Caco-2 (cell line): ENCODE measurements at regions not wholly inside any gene's neighbourhood (a gene's known extent, or its start where the extent isn't known, plus 50 kb on each side); places are given as distances from the start of the nearest gene placed in this dataset.

Experiments used
- BruUV-seq: library from RNA; stranded (reverse); fragments of 400-500 nt; replicated peaks from 2 replicates; lab custom pipeline; 2021; lab: Mats Ljungman, UMichigan
- CTCF ChIA-PET: fragments of 300-600 bp; sonication (Branson Sonifier 250); formaldehyde crosslinking; loops from one replicate; lab custom pipeline; 2022; ENCODE audit warnings: antibody characterized with exemption; lab: Charles Lee
- POLR2A ChIA-PET: fragments of 300-600 bp; sonication (Branson Sonifier 250); formaldehyde crosslinking; loops from one replicate; lab custom pipeline; 2022; ENCODE audit warnings: antibody characterized with exemption; lab: Charles Lee
- DNase-seq, 2 experiments: peaks; one replicate each; pipeline versions ENCODE4 v3.0.0 to v3.0.0-alpha.2; 2020 to 2022
- H3K27me3 ChIP-seq: replicated peaks from 2 replicates; pipeline ENCODE4 v1.6.0; 2011; ENCODE audit warnings: low read length; ENCODE audit not compliant: control insufficient read depth, insufficient read depth
- H3K36me3 ChIP-seq: 2 replicates; pipeline ENCODE4 v1.5.1; 2011; ENCODE audit warnings: low read length; ENCODE audit not compliant: control insufficient read depth, insufficient read depth
- H3K4me1 ChIP-seq: fragments of 250-450 bp; sonication (Bioruptor Pico); 2 replicates; pipeline ENCODE4 v1.5.1; 2020; ENCODE audit warnings: mild to moderate bottlenecking
- H3K4me3 ChIP-seq: 2 replicates; pipeline ENCODE4 v1.5.1; 2011; ENCODE audit warnings: low read depth, mild to moderate bottlenecking, control low read depth, low read length
- H3K9me3 ChIP-seq: fragments of 250-450 bp; sonication (Bioruptor Pico); 2 replicates; pipeline ENCODE4 v1.5.1; 2020; ENCODE audit warnings: mild to moderate bottlenecking, moderate library complexity
- H3K27ac Mint-ChIP-seq: one replicate; pipeline ENCODE4 v1.8.0; 2022; ENCODE audit warnings: mixed read lengths; ENCODE audit not compliant: unreplicated experiment
- H3K27me3 Mint-ChIP-seq: one replicate; pipeline ENCODE4 v1.8.0; 2022; ENCODE audit warnings: mixed read lengths; ENCODE audit not compliant: insufficient read depth, unreplicated experiment
- H3K36me3 Mint-ChIP-seq: one replicate; pipeline ENCODE4 v1.8.0; 2022; ENCODE audit warnings: mild to moderate bottlenecking, mixed read lengths; ENCODE audit not compliant: insufficient read depth, unreplicated experiment
- H3K4me1 Mint-ChIP-seq: one replicate; pipeline ENCODE4 v1.8.0; 2022; ENCODE audit warnings: low read depth, mixed read lengths; ENCODE audit not compliant: unreplicated experiment
- H3K4me3 Mint-ChIP-seq: one replicate; pipeline ENCODE4 v1.8.0; 2022; ENCODE audit warnings: mild to moderate bottlenecking, moderate library complexity, mixed read lengths; ENCODE audit not compliant: unreplicated experiment
- H3K9me3 Mint-ChIP-seq: one replicate; pipeline ENCODE4 v1.8.0; 2022; ENCODE audit warnings: mixed read lengths; ENCODE audit not compliant: unreplicated experiment
- CTCF ChIP-seq, 2 experiments: fragments of 200-600 bp in 1 of 2; IDR thresholded peaks; 1 replicate in 1 of 2; 2 replicates in 1 of 2; pipeline versions ENCODE4 v1.5.1 to v1.8.0; 2011 to 2022; ENCODE audit warnings: antibody characterized with exemption in 1 of 2, control low read depth in 1 of 2, inconsistent platforms in 1 of 2, low read depth in 1 of 2, low read length in 1 of 2, mild to moderate bottlenecking in 1 of 2, moderate library complexity in 1 of 2; ENCODE audit not compliant: insufficient read depth in 1 of 2, severe bottlenecking in 1 of 2, unreplicated experiment in 1 of 2
- intact Hi-C: fragments of 100-400 bp; cut with micrococcal nuclease; formaldehyde crosslinking; loops from one replicate; pipeline ENCODE4 v1.10.0; 2022; ENCODE audit not compliant: unreplicated experiment

- Mint-ChIP-seq H3K9me3 (peaks cover 5% of the 10 kb centered on the region), H3K27ac (no peak overlapping the region), H3K36me3 (no peaks in the 10 kb centered on the region), H3K4me1 (peaks cover 24% of the 10 kb centered on the region), H3K27me3 (no peaks in the 10 kb centered on the region), H3K4me3 (no peak overlapping the region)
- no peak for DNase-seq
- TF ChIP-seq CTCF (IDR thresholded peaks at IDR 0.05; ENCODE audit: insufficient read depth in 1 of 2, low read depth in 1 of 2, low read length in 1 of 2, severe bottlenecking in 1 of 2, unreplicated experiment in 1 of 2): no peak
- H3K4me1 ChIP-seq: peaks cover 32% of the 10 kb centered on the region
- intact Hi-C loops: no loop called here
- no peaks in the 10 kb centered on the region for H3K36me3 ChIP-seq
- no peaks in the 10 kb centered on the region for H3K9me3 ChIP-seq
- no TSS peak for BruUV-seq
- H3K4me3 ChIP-seq: no peak overlapping the region
- no peaks in the 10 kb centered on the region for H3K27me3 ChIP-seq
- ChIA-PET CTCF (no interaction called here), POLR2A (no interaction called here)
Observed at GRCh38 chr12:63013302-63013701, 78.4 kb upstream of the PPM1H start.

GRCh38 chr12:63010698-63011097, 75.7 kb upstream of the PPM1H start:
- H3K27ac Mint-ChIP-seq: no peak overlapping the region
- no peaks in the 10 kb centered on the region for H3K36me3 ChIP-seq
- H3K4me3 ChIP-seq: no peak overlapping the region
- intact Hi-C loops: no loop called here
- peaks cover 58% of the 10 kb centered on the region for H3K4me1 ChIP-seq
- no peak overlapping the region for H3K4me3 Mint-ChIP-seq
- no peak for DNase-seq
- peaks cover 12% of the 10 kb centered on the region for H3K9me3 Mint-ChIP-seq
- no TSS peak for BruUV-seq
- H3K36me3 Mint-ChIP-seq: no peaks in the 10 kb centered on the region
- ChIA-PET POLR2A (no interaction called here), CTCF (no interaction called here)
- no peak for TF ChIP-seq CTCF (IDR thresholded peaks at IDR 0.05; ENCODE audit: insufficient read depth in 1 of 2, low read depth in 1 of 2, low read length in 1 of 2, severe bottlenecking in 1 of 2, unreplicated experiment in 1 of 2)
- H3K9me3 ChIP-seq: no peaks in the 10 kb centered on the region; the same call in 1 of the 2 replicates
- no peaks in the 10 kb centered on the region for H3K27me3 ChIP-seq
- H3K27me3 Mint-ChIP-seq: no peaks in the 10 kb centered on the region
- H3K4me1 Mint-ChIP-seq: peaks cover 38% of the 10 kb centered on the region

GRCh38 chr12:63008372-63008771, 73.4 kb upstream of the PPM1H start:
- no peak overlapping the region for H3K4me3 Mint-ChIP-seq
- ChIA-PET CTCF (no interaction called here), POLR2A (no interaction called here)
- DNase-seq: no peak
- intact Hi-C loops: no loop called here
- H3K9me3 Mint-ChIP-seq: peaks cover 21% of the 10 kb centered on the region
- no peaks in the 10 kb centered on the region for H3K36me3 ChIP-seq
- no peak overlapping the region for H3K4me3 ChIP-seq
- H3K27me3 ChIP-seq: no peaks in the 10 kb centered on the region
- no TSS peak for BruUV-seq
- no peaks in the 10 kb centered on the region for H3K36me3 Mint-ChIP-seq
- H3K9me3 ChIP-seq: no peaks in the 10 kb centered on the region; the same call in 1 of the 2 replicates
- peaks cover 34% of the 10 kb centered on the region for H3K4me1 Mint-ChIP-seq
- H3K27me3 Mint-ChIP-seq: no peaks in the 10 kb centered on the region
- peaks cover 69% of the 10 kb centered on the region for H3K4me1 ChIP-seq
- TF ChIP-seq CTCF (IDR thresholded peaks at IDR 0.05; ENCODE audit: insufficient read depth in 1 of 2, low read depth in 1 of 2, low read length in 1 of 2, severe bottlenecking in 1 of 2, unreplicated experiment in 1 of 2): no peak
- peak overlapping the region; percentile 79 for H3K27ac Mint-ChIP-seq
